HCT116 (cell line): ENCODE measurements at regions not wholly inside any gene's neighbourhood (a gene's known extent, or its start where the extent isn't known, plus 50 kb on each side); places are given as distances from the start of the nearest gene placed in this dataset.

Experiments
- ATAC-seq: fragments of 200-7000 bp; cut with Tn5 transposase; 2 replicates; pipeline ENCODE4 v1.9.1; 2020; ENCODE audit warnings: mild to moderate bottlenecking, moderate library complexity
- BruUV-seq: library from RNA; stranded (reverse); fragments of 400-500 nt; replicated peaks from 2 replicates; lab custom pipeline; 2021; lab: Mats Ljungman, UMichigan
- CTCF ChIA-PET: fragments of 300-600 bp; sonication (Branson Sonifier 250); formaldehyde crosslinking; loops from one replicate; lab custom pipeline; 2021; ENCODE audit warnings: antibody characterized with exemption; lab: Charles Lee
- POLR2A ChIA-PET: fragments of 300-600, 350-600 bp; sonication (Branson Sonifier 250); formaldehyde crosslinking; loops from one replicate; lab custom pipeline; 2021; ENCODE audit warnings: antibody characterized with exemption; lab: Charles Lee
- RAD21 ChIA-PET, 2 experiments: fragments of 300-600 bp; sonication (Branson Sonifier 250); formaldehyde crosslinking; loops; one replicate each; lab custom pipeline; 2023; ENCODE audit warnings: low total read pairs in 2 of 2; ENCODE audit not compliant: uncharacterized antibody in 2 of 2, unreplicated experiment in 2 of 2, low non-redundant PET in 1 of 2; lab: Charles Lee
- DNase-seq: peaks from one replicate; pipeline ENCODE4 v3.0.0-alpha.2; 2010; ENCODE audit warnings: low read depth, low spot score
- H2AFZ ChIP-seq: fragments of 200-600 bp; shearing (Covaris generic), sonication (generic); 2 replicates; pipeline ENCODE4 v1.6.1; 2017; ENCODE audit warnings: low read depth, mixed run types, mixed read lengths, antibody characterized with exemption, low read length; ENCODE audit not compliant: poor library complexity, severe bottlenecking
- H3K27ac ChIP-seq: 2 replicates; pipeline ENCODE4 v1.5.1; 2012; ENCODE audit warnings: low read depth, low read length
- H3K27me3 ChIP-seq: fragments of 200-600 bp; sonication (generic); 2 replicates; pipeline ENCODE4 v1.6.1; 2016; ENCODE audit warnings: mixed run types, low read length, mixed read lengths; ENCODE audit not compliant: insufficient read depth
- H3K36me3 ChIP-seq, 2 experiments: fragments of 200-500 bp in 1 of 2; fragments of 200-600 bp in 1 of 2; sonication (Bioruptor generic) in 1 of 2; sonication (generic) in 1 of 2; 2 replicates each; pipeline versions ENCODE4 v1.5.1 to v1.6.1; 2014 to 2016; ENCODE audit warnings: low read length in 2 of 2, inconsistent platforms in 1 of 2, mixed read lengths in 1 of 2, mixed run types in 1 of 2; ENCODE audit not compliant: insufficient read depth in 2 of 2, control insufficient read depth in 1 of 2
- H3K4me1 ChIP-seq, 2 experiments: fragments of 200-600 bp in 1 of 2; sonication (generic) in 1 of 2; 2 replicates each; pipeline versions ENCODE4 v1.5.1 to v1.6.1; 2012 to 2017; ENCODE audit warnings: low read length in 2 of 2, inconsistent platforms in 1 of 2, mild to moderate bottlenecking in 1 of 2, mixed read lengths in 1 of 2, mixed run types in 1 of 2, moderate library complexity in 1 of 2; ENCODE audit not compliant: insufficient read depth in 2 of 2, control insufficient read depth in 1 of 2
- H3K4me2 ChIP-seq: fragments of 200-600 bp; sonication (generic); 2 replicates; pipeline ENCODE4 v1.6.1; 2017; ENCODE audit warnings: mixed run types, low read length, mixed read lengths
- H3K4me3 ChIP-seq, 2 experiments: fragments of 200-600 bp in 1 of 2; sonication (generic) in 1 of 2; replicated peaks in 1 of 2; 2 replicates each; pipeline ENCODE4 v1.5.1; 2011 to 2016; ENCODE audit warnings: low read length in 2 of 2, control low read depth in 1 of 2, low read depth in 1 of 2, mild to moderate bottlenecking in 1 of 2, mixed read lengths in 1 of 2, mixed run types in 1 of 2
- H3K79me2 ChIP-seq: fragments of 200-600 bp; sonication (generic); 2 replicates; pipeline ENCODE4 v1.6.1; 2017; ENCODE audit warnings: mild to moderate bottlenecking, mixed run types, low read length, moderate library complexity, mixed read lengths; ENCODE audit not compliant: insufficient read depth
- H3K9ac ChIP-seq: fragments of 200-600 bp; sonication (generic); 2 replicates; pipeline ENCODE4 v1.6.1; 2016; ENCODE audit warnings: low read length, mixed read lengths
- H3K9me2 ChIP-seq: fragments of 200-600 bp; sonication (generic), shearing (Covaris generic); 2 replicates; pipeline ENCODE4 v1.6.1; 2017; ENCODE audit warnings: mixed run types, mild to moderate bottlenecking, moderate library complexity; ENCODE audit not compliant: insufficient read depth
- H3K9me3 ChIP-seq, 2 experiments: fragments of 200-500 bp in 1 of 2; fragments of 200-600 bp in 1 of 2; sonication (Bioruptor generic) in 1 of 2; sonication (generic) in 1 of 2; 2 replicates each; pipeline ENCODE4 v1.6.1; 2014 to 2017; ENCODE audit warnings: low read length in 2 of 2, mixed read lengths in 2 of 2, inconsistent platforms in 1 of 2, low read depth in 1 of 2, mild to moderate bottlenecking in 1 of 2, mixed run types in 1 of 2, moderate library complexity in 1 of 2; ENCODE audit not compliant: control insufficient read depth in 1 of 2, insufficient read depth in 1 of 2
- H4K20me1 ChIP-seq: fragments of 200-600 bp; sonication (generic), shearing (Covaris generic); 2 replicates; pipeline ENCODE4 v1.6.1; 2017; ENCODE audit warnings: mixed run types, mild to moderate bottlenecking, moderate library complexity; ENCODE audit not compliant: insufficient read depth
- CEBPB ChIP-seq: IDR thresholded peaks from 2 replicates; pipeline ENCODE4 v1.6.1; 2012; ENCODE audit warnings: low read depth
- CTCF ChIP-seq, 3 experiments: fragments of 200-600 bp in 1 of 3; sonication (generic) in 1 of 3; IDR thresholded peaks in 2 of 3; conservative IDR thresholded peaks in 1 of 3; 2 replicates each; pipeline ENCODE4 v1.5.1; 2012 to 2017; ENCODE audit warnings: low read depth in 2 of 3, low read length in 2 of 3, antibody characterized with exemption in 1 of 3, borderline replicate concordance in 1 of 3, control low read depth in 1 of 3, mild to moderate bottlenecking in 1 of 3, mixed read lengths in 1 of 3, mixed run types in 1 of 3, moderate library complexity in 1 of 3; ENCODE audit not compliant: insufficient read depth in 1 of 3
- EZH2 ChIP-seq: fragments of 200-600 bp; sonication (generic); IDR thresholded peaks from 2 replicates; pipeline ENCODE4 v1.6.1; 2017; ENCODE audit warnings: antibody characterized with exemption, mixed run types
- FOSL1 ChIP-seq: IDR thresholded peaks from 2 replicates; pipeline ENCODE4 v1.6.1; 2012; ENCODE audit warnings: low read depth
- JUND ChIP-seq: IDR thresholded peaks from 2 replicates; pipeline ENCODE4 v1.6.1; 2012
- POLR2AphosphoS5 ChIP-seq: IDR thresholded peaks from 2 replicates; pipeline ENCODE4 v1.6.1; 2011; ENCODE audit warnings: mild to moderate bottlenecking, low read depth, low read length, moderate library complexity
- RAD21 ChIP-seq: IDR thresholded peaks from 2 replicates; pipeline ENCODE4 v1.6.1; 2012; ENCODE audit warnings: low read depth, mild to moderate bottlenecking
- REST ChIP-seq: IDR thresholded peaks from 2 replicates; pipeline ENCODE4 v1.6.1; 2012; ENCODE audit warnings: low read depth
- SRF ChIP-seq: IDR thresholded peaks from 2 replicates; pipeline ENCODE4 v1.6.1; 2012; ENCODE audit warnings: low read depth
- YY1 ChIP-seq: IDR thresholded peaks from 2 replicates; pipeline ENCODE4 v1.6.1; 2011; ENCODE audit warnings: low read length, low read depth, moderate library complexity, mild to moderate bottlenecking; ENCODE audit not compliant: insufficient replicate concordance; ENCODE audit errors: extremely low read depth
- ZBTB33 ChIP-seq: IDR thresholded peaks from 2 replicates; pipeline ENCODE4 v1.6.1; 2011; ENCODE audit warnings: mild to moderate bottlenecking, low read length, moderate library complexity; ENCODE audit not compliant: insufficient replicate concordance; ENCODE audit errors: extremely low read depth
- ZFX ChIP-seq: fragments of 450-650 bp; IDR thresholded peaks from 2 replicates; pipeline ENCODE4 v1.6.1; 2017
- intact Hi-C: fragments of 100-400 bp; cut with micrococcal nuclease; formaldehyde crosslinking; loops from 2 replicates; pipeline ENCODE4 v1.10.0; 2022

GRCh38 chr3:36132214-36132613 lies 248.1 kb upstream of the STAC start:
- CTCF ChIA-PET, result no interaction called here
- intact Hi-C loops, result no loop called here

More at GRCh38 chr3:36132214-36132613, 248.1 kb upstream of the STAC start:
- H3K36me3 ChIP-seq, result no peaks in the 10 kb centered on the region
- H3K4me3 ChIP-seq, result no peak overlapping the region
- no peak overlapping the region for H3K9ac ChIP-seq
- H3K79me2 ChIP-seq, result no peaks in the 10 kb centered on the region
- POLR2A ChIA-PET, result no interaction called here
- RAD21 ChIA-PET, result no interaction called here
- no peaks in the 10 kb centered on the region for H3K27me3 ChIP-seq
- H3K4me1 ChIP-seq, result no peaks in the 10 kb centered on the region
- H3K9me2 ChIP-seq, result no peaks in the 10 kb centered on the region
- no peaks in the 10 kb centered on the region for H4K20me1 ChIP-seq
- no peak overlapping the region for H3K4me2 ChIP-seq
- TF ChIP-seq REST, result no peak
- no peak for TF ChIP-seq SRF
- TF ChIP-seq YY1, result no peak
- no peak for TF ChIP-seq RAD21
- TF ChIP-seq JUND, result no peak
- TF ChIP-seq ZFX, result no peak
- TF ChIP-seq CEBPB, result no peak
- no peak for TF ChIP-seq CTCF (IDR thresholded peaks at IDR 0.05 in 2 of 3, conservative IDR thresholded peaks at IDR 0.05 in 1 of 3; ENCODE audit: borderline replicate concordance in 1 of 3, insufficient read depth in 1 of 3, low read depth in 2 of 3, low read length in 2 of 3)
- no peak for TF ChIP-seq EZH2
- TF ChIP-seq POLR2AphosphoS5, result no peak
- TF ChIP-seq ZBTB33, result no peak
- no peak for TF ChIP-seq FOSL1
- no TSS peak for BruUV-seq
- no peak overlapping the region for H2AFZ ChIP-seq
- ATAC-seq (no peak), DNase-seq (no peak)
- H3K9me3 ChIP-seq, result no peaks in the 10 kb centered on the region
- no peak overlapping the region for H3K27ac ChIP-seq
